T-helper 2 cell treated with Interferon-gamma antibody and Interleukin-4, amounts not matched to agents 100 ng/mL and 5 ng/mL, for 36 hours (primary cell): ENCODE measurements at regions not wholly inside any gene's neighbourhood (a gene's known extent, or its start where the extent isn't known, plus 50 kb on each side); places are given as distances from the start of the nearest gene placed in this dataset.

Experiments
- intact Hi-C: fragments of 100-400 bp; cut with micrococcal nuclease; formaldehyde crosslinking; loops from one replicate; pipeline ENCODE4 v1.15.1; 2023

- intact Hi-C loops, result no loop called here
These were observed 320.1 kb upstream of the DDI1 start for GRCh38 chr11:103716363-103716762.

GRCh38 chr11:103727262-103727661 is 309.2 kb upstream of the DDI1 start:
- intact Hi-C loops, result no loop called here

GRCh38 chr11:103729617-103730016 is 306.8 kb upstream of the DDI1 start:
- intact Hi-C loops, result no loop called here

- intact Hi-C loops, result no loop called here
These were observed 306.1 kb upstream of the DDI1 start for GRCh38 chr11:103730131-103730940.

GRCh38 chr11:103731670-103732069 is 304.8 kb upstream of the DDI1 start:
- intact Hi-C loops, result no loop called here

GRCh38 chr11:103733889-103734288 is 302.6 kb upstream of the DDI1 start:
- intact Hi-C loops, result no loop called here

- intact Hi-C loops, result no loop called here
These were observed 300.9 kb upstream of the DDI1 start for GRCh38 chr11:103735497-103736032.

- intact Hi-C loops, result no loop called here
These were observed 300.0 kb upstream of the DDI1 start for GRCh38 chr11:103736315-103737036.

GRCh38 chr11:103737037-103737622 is 299.3 kb upstream of the DDI1 start:
- intact Hi-C loops, result no loop called here

- intact Hi-C loops, result no loop called here
These were observed 298.7 kb upstream of the DDI1 start for GRCh38 chr11:103737747-103738146.

- intact Hi-C loops, result loop anchor here (1.0 kb wide), 1 partner anchor 57 kb away; no protein-coding TSS in a partner anchor
These were observed 297.2 kb upstream of the DDI1 start for GRCh38 chr11:103739074-103739796.

- intact Hi-C loops, result no loop called here
These were observed 291.8 kb upstream of the DDI1 start for GRCh38 chr11:103744496-103745153.

GRCh38 chr11:103749158-103749557 is 287.3 kb upstream of the DDI1 start:
- intact Hi-C loops, result no loop called here

- intact Hi-C loops, result no loop called here
These were observed 267.6 kb upstream of the DDI1 start for GRCh38 chr11:103768816-103769215.

GRCh38 chr11:103773059-103773458 is 263.4 kb upstream of the DDI1 start:
- intact Hi-C loops, result no loop called here

- intact Hi-C loops, result no loop called here
These were observed 262.9 kb upstream of the DDI1 start for GRCh38 chr11:103773537-103773936.

- intact Hi-C loops, result no loop called here
These were observed 257.4 kb upstream of the DDI1 start for GRCh38 chr11:103779054-103779453.

- intact Hi-C loops, result no loop called here
These were observed 246.5 kb upstream of the DDI1 start for GRCh38 chr11:103789952-103790351.

GRCh38 chr11:103792981-103793468 is 243.4 kb upstream of the DDI1 start:
- intact Hi-C loops, result no loop called here

- intact Hi-C loops, result no loop called here
These were observed 242.2 kb upstream of the DDI1 start for GRCh38 chr11:103794262-103794661.

- intact Hi-C loops, result no loop called here
These were observed 238.4 kb upstream of the DDI1 start for GRCh38 chr11:103798026-103798425.
